RWPE1 (cell line): ENCODE measurements at regions not wholly inside any gene's neighbourhood (a gene's known extent, or its start where the extent isn't known, plus 50 kb on each side); places are given as distances from the start of the nearest gene placed in this dataset.

Experiments used
- CTCF ChIA-PET: fragments of 350-600 bp; sonication (Branson Sonifier 250); formaldehyde crosslinking; extraction: SDS; loops from one replicate; lab custom pipeline; 2021; lab: Yijun Ruan, JAX
- POLR2A ChIA-PET: fragments of 400-600 bp; formaldehyde crosslinking; extraction: SDS; loops from one replicate; lab custom pipeline; 2020; ENCODE audit warnings: antibody characterized with exemption; ENCODE audit not compliant: low non-redundant PET; lab: Yijun Ruan, JAX
- DNase-seq: peaks from one replicate; pipeline ENCODE4 v3.0.0; 2012; ENCODE audit warnings: low spot score
- H3K27ac ChIP-seq: fragments of 450-650 bp; 2 replicates; pipeline ENCODE4 v1.5.1; 2017
- CTCF ChIP-seq: fragments of 450-650 bp; conservative IDR thresholded peaks from 2 replicates; pipeline ENCODE4 v1.5.1; 2017; ENCODE audit warnings: low read depth, mild to moderate bottlenecking

DNA sequence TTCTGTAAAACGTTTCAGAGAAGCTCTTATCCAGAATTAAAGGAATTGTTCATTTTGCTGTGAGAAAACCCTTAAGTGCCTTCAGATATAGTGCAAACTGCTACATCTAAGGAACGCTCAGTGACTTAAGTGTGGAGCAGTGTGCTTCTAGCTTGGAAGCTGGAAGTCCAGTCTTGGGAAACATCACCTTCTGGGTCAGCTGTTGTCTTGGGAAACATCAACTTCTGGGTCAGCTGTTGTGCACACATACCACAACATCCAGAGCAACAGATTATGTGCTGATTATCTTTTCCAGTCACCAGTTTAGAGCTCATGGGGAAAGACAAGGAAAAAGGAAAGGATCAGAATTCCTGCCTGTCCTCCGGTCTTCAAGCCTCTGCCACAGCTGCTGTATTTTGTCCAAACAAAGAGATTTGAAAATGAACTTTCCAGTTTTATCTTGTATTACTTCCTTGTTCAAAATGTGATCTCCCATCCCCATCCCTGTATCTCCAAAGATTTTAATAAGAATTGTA lies 713.6 kb downstream of the NSUN3 start:
- DNase-seq: no peak
- ChIA-PET POLR2A (no interaction called here), CTCF (no interaction called here)
- H3K27ac ChIP-seq: no peak overlapping the region
- no peak for TF ChIP-seq CTCF

DNA sequence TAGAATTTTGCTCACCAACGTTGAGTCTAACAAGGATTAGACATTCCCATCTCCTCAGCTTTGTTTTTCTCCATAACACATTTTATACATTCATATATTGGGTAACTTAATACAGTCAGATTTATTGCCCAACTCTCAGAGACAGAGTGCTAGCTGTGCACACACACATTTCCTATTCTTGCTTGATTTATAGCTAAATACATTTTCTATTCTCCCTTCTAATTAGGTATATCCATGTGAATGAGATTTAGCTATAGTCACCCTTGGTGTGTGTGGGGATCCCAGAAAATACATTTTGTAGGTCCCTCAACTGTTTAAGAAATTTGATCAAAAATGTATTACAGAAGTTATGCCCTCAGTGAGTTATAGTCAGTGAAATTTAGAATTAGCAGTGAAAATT lies 715.4 kb downstream of the NSUN3 start:
- ChIA-PET CTCF (interaction anchor here (0.6 kb wide), 1 partner anchor 501 kb away, joined by 3 read pairs; no protein-coding TSS in a partner anchor), POLR2A (no interaction called here)
- DNase-seq: no peak
- TF ChIP-seq CTCF: no peak
- no peak overlapping the region for H3K27ac ChIP-seq

- no peak overlapping the region for H3K27ac ChIP-seq
- DNase-seq: no peak
- TF ChIP-seq CTCF: no peak
- ChIA-PET CTCF (interaction anchor here (0.6 kb wide), 1 partner anchor 502 kb away, joined by 3 read pairs; no protein-coding TSS in a partner anchor), POLR2A (no interaction called here)
Observed at GRCh38 chr3:94778814-94779494, 716.1 kb downstream of the NSUN3 start.

GRCh38 chr3:94779699-94780098 lies 716.8 kb downstream of the NSUN3 start:
- ChIA-PET POLR2A (no interaction called here), CTCF (no interaction called here)
- DNase-seq: no peak
- TF ChIP-seq CTCF: no peak
- H3K27ac ChIP-seq: no peak overlapping the region

DNA sequence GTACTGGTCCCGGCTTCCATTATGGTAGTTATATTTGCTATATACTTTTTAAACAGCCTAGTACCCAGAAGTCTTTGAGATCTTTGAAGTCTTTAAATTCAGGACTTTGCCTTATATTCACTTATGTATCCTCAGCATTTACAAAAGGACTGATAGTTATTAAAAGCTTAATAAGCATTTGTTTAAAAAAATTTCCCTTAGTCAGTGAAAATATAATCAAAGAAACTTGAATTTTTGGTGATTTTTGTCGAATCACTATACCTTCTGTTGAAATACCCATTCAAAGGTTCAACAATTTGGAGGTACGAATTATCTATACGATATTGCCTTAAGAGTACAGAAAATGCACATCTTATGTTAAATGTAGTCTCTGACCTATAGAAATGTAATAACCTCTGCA lies 721.4 kb downstream of the NSUN3 start:
- POLR2A ChIA-PET: no interaction called here
- no peak for TF ChIP-seq CTCF
- CTCF ChIA-PET: no interaction called here
- no peak overlapping the region for H3K27ac ChIP-seq
- no peak for DNase-seq

DNA sequence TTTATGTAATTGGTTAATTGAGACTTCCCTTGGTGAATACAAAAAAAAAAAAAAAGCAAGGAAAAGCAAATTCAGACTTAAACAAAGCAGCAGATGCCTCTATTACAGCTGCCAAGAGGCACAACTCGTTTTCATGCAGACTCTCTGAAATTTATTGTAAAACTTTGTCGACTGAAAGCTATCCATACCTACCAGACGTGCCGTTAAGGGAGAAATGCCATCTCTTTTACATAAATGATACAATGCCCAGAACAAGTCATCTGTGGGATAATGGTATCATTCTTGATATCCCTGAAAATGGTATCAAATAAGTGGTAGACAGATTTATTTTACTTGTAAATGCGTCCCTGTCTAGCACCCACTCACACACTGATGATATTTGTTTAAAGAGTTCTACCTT lies 724.2 kb downstream of the NSUN3 start:
- CTCF ChIA-PET: no interaction called here
- DNase-seq: no peak
- POLR2A ChIA-PET: no interaction called here
- TF ChIP-seq CTCF: no peak
- H3K27ac ChIP-seq: no peak overlapping the region
